ELF-1 (cell line): ENCODE measurements at regions not wholly inside any gene's neighbourhood (a gene's known extent, or its start where the extent isn't known, plus 50 kb on each side); places are given as distances from the start of the nearest gene placed in this dataset.
"Not testable (repeated sequence)": the region's sequence is repeated elsewhere in the genome, so short reads cannot be mapped to it uniquely, and the experiment has no call there.

Experiments used
- DNase-seq: peaks from one replicate; pipeline ENCODE4 v3.0.0-alpha.2; 2016; ENCODE audit warnings: low read depth, low spot score

DNA sequence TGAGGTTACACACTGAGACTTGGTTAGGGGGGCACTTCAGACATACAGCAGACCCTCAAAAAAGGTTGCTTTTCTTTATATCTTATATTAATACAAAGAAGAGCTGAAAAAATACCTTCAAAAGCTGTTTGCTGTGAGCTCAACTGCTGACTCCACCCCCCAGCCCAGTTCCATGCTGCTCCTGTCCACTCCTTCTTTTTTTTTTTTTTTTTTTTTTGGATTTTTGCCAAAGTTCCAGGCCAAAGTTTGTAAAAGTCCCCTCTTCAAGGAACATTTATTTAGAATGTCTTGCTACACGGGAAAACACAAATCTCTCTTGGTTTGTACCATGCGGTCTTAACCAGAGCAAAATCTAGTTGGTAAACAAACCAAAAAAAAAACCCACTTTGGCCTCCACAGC lies 85.3 kb upstream of the AKAP12 start:
- DNase-seq: no peak

DNA sequence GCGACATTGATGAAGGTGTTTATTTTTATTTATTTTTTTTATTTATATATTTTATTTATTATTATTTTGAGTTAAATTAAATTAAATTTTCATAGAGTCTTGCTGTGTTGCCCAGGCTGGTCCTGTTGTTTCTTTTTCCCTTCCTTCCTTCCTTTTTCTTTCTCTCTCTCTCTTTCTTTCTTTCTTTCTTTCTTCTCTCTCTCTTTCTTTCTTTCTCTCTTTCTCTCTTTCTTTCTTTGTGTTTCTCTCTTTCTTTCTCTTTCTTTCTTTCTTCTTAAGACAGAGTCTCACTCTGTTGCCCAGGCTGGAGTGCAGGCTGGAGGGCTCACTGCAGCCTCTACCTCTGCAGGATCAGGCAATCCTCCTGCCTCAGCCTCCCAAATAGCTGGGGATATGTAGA lies 84.7 kb upstream of the AKAP12 start:
- no peak for DNase-seq

DNA sequence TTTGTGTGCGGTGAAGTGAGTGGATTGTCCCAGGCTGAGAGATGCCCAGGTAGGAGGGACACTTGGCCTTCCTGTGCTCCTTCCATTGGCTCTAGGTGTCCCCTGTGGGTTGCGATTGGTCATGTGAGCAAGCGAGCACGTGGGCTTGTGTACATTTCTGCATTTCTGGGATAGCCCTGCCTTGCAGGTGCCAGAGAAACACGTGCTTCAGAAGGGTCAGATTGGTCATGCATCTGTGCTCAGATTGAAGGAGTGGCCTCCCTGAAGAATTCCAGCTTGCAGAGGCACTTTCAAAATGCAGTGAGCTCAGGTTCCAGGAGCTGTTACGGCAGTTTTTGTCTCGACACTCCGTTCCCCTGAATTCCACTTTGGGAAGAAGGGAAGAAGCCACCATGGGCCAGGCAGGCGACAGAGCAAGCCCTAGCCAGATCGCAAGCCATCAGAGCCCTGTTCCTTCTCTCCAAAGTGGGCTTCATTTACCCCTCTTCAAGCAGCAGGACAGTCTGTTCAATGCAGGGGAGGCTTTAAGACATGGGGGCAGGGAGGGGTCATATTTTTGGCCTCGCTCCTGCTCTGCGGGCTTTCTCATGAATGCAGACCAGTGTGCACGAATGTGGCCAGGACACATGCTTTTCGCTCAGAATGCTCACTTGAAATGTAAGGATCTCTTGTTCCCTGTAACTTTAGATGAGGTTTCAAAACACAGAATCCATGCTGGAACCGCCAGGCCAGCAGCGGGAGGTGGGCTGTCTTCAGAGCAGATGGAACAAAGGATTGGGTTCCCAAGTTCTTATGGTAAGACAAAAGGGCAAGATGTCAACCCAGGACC lies 78.6 kb upstream of the AKAP12 start:
- DNase-seq: peak; percentile 49

DNA sequence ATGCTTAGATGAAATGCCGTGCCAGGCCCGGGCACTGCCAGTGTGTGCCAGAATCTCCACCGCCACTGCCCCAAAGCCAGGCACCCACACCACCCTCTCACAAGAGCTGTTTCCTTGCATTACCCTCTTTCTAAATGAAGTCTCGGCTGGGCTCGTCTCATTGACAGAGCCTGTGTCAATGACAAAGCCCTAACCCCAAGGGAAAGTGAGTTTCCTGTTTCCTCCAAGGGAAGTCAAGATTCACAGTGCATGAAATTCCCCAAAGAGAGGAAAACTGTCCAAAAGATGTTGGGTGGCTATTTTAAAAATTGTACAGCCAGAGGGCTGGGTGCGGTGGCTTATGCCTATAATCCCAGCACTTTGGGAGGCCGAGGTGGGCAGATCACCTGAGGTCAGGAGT lies 75.4 kb upstream of the AKAP12 start:
- DNase-seq: no peak

DNA sequence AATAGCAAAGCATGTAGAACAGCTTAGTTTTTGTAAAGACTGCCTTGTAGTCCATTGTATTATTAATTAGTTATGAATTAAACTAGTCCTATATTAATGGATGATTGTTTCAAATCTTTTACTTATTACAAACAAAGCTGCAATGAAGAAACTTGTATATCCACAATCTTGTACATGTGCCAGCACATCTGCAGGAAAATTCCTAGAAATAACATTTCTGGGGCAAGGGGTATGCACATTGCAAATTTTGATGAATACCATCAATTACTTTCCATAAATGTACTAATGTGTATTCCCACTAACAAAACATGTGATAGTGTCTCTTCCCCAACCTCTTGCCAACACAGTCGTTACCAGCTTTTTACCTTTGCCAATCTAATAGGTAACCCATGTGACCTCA lies 73.6 kb upstream of the AKAP12 start:
- no peak for DNase-seq

DNA sequence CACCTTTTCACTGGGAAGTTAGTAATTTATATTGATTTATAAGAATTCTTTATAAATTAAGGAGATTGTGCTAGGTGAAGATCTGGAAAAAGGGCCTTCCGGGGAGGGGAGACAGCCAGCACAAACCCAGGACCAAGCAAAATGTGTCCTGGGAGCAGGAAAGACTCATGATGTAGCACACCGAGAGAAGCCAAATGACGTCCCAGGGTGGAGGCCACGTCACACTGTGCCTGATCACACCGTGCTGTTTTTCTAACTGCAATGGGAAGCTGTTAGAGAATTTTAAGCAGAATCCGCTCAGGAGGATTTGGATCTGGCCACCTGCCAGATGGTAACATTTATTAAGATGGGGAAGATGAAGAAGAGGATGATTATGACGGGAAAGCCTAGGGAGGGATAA lies 72.7 kb upstream of the AKAP12 start:
- no peak for DNase-seq

DNA sequence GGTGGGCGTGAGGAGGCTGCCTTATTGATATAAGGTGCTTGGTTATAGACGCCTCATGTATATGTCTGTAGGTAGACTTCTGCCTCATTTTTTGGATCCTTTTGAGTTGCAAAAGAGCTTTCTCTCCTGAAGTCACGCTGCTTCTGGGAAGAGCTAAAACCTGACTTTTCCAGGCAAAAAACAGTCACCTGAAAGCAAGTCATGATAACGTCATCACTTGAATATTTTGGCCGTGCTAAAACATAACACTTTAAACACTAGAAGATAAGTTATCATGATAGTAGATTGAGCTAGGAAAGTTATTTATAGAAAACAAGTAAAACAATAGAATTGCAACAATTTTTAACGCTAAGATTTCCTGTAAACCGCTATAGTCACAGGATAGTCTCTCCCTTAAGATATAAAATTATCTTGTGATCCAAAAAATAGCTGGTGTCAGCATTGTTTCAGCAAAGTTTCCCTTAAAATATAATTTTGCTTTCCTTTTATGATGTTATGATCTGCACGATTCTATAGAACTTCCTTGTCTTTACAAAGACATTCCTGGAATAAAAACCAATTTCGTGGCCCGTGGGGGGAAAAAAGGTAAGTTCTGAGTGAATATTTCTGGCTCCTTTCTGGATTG lies 69.0 kb upstream of the AKAP12 start:
- no peak for DNase-seq

DNA sequence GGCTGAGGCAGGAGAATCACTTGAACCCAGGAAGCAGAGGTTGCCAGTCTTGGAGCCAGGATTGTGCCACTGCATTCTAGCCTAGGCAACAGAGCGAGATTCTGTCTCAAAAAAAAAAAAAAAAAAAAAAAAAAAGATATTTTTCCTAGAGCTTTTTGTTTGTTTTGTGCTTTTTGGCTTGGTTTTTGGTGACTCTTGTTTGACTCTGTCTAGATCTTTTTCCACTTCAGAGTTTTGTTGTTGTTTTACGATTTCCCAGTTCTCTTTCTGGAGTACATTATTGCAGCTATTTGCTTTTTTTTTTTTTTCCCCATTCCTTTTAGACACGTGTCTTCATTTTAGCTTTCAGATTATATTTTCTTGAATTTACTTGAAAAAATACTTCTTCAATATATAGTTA lies 67.0 kb upstream of the AKAP12 start:
- no peak for DNase-seq

DNA sequence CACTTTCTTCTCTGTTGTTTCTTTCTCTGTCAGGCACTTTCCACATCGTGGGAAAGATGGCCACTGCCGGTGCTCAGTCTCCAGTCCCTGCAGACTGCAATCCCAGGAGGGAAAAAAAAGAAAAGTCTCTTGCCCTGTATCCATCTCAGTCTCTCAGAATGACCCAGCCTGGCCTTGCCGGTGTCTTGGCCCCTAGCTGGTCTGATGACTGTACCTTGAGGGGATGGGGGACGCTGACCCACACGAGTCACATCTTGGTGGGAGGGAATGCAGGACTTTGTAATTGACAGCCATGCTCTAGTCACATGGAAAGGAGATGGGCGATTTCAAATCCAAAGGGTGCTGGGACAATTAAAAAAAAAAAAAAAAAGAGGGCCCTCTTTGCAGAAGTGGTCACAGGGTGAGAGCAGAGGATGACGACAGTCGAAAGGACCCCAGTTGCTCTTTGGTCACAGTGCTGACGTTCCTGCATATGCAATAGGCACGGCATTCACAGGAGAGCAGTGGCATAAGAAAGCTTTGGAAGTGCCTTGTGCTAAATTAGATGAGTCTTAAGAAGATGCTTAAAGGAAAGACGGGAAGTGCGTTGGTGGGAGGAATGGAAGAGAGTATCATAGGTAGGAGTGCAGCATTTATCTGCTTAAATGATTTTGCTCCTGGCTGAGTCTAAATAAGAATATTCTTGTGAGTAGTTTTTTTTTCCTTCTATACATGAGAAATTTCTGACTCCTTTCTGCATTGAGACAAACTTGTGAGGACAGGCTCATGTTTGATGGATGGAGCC lies 63.9 kb upstream of the AKAP12 start:
- DNase-seq: peak; percentile 28

DNA sequence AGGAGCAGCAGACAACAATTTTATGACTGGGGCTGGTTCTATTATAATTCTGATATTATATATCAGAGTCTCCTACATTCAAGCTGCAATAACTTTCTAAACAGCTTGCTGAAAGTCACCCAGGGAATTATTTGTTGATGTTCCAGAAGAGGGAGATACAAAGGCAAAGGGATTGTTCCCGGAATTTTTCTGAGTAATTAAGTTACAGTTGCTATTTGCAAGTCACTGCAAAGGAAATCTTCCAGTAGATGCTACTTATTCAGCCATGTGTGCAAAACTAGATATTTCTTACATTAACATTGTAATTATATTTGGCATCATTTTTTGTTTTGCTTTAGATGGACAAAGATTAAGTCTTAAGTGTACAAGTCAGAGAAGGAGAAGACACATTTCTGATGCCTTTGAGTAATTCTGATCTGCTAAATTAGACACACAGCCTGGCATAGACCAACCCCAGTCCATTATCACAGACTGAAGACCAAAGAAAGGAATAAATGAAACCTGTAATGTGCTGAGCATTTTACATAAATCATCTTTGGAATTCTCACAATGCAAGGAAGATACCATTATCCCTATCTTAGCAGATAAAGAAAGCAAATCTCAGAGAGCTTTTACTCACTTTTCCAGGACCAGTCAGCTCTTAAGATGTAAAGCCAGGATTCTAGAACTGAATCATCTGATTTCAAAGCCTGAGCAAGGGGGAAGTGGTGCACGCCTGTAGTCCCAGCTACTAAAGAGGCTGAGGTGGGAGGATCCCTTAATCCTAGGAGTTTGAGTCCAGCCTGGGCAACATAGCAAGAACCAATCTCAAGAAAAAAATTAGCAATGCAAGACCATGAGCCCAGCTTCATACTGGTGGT lies 62.6 kb upstream of the AKAP12 start:
- no peak for DNase-seq

DNA sequence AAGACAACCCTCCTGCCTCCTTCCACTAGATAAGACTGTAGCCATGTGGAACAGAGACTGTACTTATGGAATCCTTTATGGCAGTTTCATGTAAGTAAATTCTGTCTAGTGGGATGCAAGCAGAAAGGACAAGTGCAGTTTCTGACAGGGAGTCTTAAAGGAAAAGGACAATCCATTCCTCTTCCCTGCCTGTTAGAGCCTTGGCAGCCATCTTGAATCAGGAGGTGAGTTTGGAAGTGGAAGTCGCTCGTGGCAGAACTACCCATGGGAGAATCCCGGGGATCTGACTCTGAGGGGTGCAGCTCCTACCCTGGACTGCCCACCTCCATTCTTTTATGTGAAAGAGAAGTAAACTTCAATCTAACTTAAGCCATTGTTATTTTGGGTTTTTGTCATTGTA lies 61.4 kb upstream of the AKAP12 start:
- no peak for DNase-seq

DNA sequence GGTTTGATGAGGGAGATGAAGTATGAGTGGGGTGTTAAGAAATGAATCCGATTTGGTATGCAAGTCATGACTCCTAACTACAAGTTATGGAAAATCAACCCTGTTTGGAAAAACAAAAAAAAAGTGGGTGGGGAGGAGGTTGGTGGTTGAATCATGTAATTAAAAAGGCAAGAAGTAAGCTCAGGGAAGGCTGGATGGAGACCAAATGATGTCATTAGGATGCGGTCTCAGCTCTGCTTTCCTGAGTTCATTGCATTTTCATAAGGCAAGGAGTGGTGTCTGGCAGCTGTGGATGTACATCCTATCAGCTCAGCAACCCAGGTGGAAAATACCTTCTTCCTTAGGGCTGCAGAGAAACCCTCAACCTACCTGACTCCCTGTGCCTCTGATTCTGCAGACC lies 60.4 kb upstream of the AKAP12 start:
- no peak for DNase-seq

DNA sequence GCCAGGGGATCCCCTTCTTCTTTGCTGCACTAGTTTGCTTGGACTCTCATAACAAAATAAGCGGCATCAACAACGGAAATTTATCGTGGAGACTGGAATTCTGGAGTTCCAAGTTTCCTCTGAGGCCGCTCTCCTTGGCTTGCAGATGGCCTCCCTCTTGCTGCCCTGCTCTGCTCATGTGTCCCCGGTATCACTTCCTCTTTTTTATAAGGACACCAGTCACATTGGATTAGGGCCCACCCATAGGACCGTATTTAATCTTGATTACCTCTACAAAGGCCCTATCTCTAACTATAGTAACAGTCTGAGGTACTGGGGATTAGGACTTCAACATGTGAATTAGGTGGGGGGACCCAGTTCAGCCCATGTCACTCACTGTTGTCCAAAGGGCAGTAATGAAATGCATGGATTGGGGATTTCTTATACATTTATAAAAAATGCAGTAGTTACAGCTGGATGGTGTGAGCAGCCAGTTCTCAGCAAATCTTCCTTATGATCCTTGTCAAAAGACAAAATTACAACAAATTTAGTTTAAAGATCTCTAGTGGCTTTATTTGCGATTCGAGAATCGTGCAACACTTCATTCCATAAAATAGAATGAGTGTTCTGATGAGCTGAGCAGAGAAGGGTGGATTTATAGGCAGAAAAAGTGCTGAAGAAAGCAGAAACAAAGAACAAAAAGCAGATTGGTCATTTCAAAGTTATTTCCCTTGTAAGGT lies 59.3 kb upstream of the AKAP12 start:
- DNase-seq: no peak

DNA sequence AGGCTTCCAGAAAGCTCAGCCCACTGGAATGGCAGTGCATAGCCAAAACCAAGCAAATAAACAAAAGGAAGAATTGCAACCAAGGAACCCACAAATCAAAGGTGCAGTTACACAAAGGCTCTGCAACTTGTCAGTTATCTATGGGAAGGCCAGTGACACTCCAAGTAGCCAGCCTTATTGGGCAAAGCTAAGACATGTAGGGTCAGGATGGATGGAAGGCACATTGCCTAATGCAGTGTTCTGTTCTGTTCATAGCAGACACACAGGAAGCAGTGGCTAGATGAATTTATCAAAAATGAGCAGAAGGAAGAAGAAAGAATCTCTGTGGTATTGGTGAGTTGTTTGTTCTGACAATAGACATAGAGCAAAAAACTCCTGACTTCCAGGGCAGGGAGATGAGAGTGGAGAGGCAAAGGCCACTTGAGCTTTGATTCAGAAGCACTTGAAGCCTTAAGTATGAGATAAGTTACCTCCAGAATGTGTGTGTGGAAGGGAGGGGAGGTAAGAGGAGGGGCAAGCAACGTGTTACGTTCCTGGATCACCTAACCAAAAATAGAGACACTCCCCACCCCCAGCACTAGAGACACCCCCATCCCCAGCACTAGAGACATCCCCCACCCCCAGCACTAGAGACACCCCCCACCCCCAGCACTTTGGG lies 57.9 kb upstream of the AKAP12 start:
- DNase-seq: no peak

DNA sequence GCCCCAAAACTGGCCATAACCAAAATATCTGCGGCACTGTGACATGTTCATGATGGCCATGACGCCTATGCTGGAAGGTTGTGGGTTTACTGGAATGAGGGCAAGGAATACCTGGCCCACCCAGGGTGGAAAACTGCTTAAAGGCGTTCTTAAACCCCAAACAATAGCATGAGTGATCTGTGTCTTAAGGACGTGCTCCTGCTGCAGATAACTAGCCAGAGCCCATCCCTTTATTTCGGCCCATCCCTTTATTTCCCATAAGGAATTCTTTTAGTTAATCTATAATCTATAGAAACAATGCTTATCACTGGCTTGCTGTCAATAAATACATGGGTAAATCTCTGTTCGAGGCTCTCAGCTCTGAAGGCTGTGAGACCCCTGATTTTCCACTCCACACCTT lies 56.8 kb upstream of the AKAP12 start:
- not testable (repeated sequence) for DNase-seq

DNA sequence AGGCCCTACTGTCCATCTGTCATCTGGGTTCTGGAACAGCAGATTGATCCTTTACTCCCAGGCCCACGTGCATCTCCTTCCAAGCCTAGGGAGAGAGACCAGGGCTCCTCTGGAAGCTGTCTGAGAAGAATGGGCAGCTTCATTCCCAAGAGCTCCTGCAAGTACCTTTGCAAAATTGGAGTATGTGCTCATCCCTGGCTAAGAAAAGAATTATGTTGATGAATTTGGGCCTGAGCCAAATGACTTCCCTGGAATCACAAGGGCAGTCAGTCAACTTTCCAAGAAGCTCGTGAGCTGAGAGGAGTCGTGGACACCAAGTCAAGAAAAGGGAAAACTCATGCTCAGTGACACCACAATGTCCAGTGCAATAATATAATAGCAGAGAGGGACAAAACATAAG lies 54.6 kb upstream of the AKAP12 start:
- no peak for DNase-seq

DNA sequence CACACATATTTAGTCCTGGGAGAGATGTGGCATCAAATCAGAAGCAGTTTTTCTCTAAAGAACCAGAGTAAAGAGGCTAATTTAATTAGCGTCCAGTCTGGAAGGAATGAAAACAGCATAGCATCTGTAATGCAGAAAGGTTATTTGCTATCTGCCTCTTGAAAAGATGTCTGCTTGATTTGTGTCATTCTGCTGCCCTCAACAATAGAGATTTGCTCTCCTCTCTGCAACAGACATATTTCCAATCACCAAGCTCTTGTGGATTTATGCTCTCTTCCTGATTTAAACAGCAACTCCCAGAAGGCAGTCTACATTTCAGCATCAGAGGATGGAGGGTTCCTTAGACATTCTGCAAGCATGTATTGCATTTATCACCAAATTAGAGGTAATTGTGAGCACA lies 53.5 kb upstream of the AKAP12 start:
- no peak for DNase-seq

DNA sequence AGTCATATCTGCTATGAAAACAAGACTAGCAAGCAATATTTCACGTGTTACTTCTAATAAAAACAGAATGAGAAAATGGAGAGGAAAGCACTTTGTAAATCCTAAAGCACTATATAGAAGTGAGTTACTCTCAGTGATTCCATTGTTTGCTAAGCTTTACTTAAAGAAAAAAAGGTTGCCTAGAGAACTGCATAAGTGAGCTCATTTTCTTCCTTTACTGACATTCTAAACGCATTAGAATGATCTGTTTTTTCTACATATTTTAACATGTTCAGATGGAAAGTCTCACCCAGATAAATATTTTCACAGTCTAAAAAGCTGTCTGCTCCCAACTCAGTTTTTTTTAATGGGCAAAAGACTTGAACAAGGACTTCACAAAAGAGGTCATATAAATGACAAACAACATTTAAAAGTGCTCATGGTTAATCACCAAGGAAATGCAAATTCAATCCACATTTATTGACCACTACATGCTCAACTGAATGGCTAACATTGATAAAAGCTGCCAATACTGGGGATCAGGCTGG lies 52.9 kb upstream of the AKAP12 start:
- DNase-seq: no peak
